ENCODE measurements at regions not wholly inside any gene's neighbourhood (a gene's known extent, or its start where the extent isn't known, plus 50 kb on each side); places are given as distances from the start of the nearest gene placed in this dataset.

GRCh38 chr18:71995904-71996465 is 548.2 kb downstream of the CBLN2 start:
- TF ChIP-seq FOXM1 (IDR thresholded peaks at IDR 0.05; ENCODE audit: borderline replicate concordance) (no peak), SP1 (IDR thresholded peaks at IDR 0.05) (no peak), SUZ12 (IDR thresholded peaks at IDR 0.05) (no peak), NFRKB (IDR thresholded peaks at IDR 0.05) (no peak), ARNT (IDR thresholded peaks at IDR 0.05) (no peak), ZNF384 (IDR thresholded peaks at IDR 0.05) (no peak), LEF1 (IDR thresholded peaks at IDR 0.05; ENCODE audit: borderline replicate concordance) (no peak)
